ENCODE measurements at regions not wholly inside any gene's neighbourhood (a gene's known extent, or its start where the extent isn't known, plus 50 kb on each side); places are given as distances from the start of the nearest gene placed in this dataset.

DNA sequence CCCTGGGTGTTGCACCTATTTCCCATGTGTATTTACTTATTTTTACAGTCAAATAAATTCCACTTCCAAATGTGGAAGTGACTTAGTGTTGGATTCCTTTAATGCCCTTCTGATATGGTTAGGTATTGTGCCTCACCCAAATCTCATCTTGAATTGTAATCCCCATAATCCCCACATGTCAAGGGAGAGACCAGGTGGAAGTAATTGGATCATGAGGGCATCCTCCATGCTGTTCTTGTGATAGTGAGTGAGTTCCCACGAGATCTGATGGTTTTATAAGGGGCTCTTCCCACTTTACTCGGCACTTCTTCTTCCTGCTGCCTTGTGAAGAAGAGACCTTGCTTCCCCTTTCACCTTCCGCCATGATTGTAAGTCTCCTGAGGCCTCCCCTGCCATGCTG lies 136.9 kb downstream of the SNX10 start:
- TF ChIP-seq, protein P1, sequence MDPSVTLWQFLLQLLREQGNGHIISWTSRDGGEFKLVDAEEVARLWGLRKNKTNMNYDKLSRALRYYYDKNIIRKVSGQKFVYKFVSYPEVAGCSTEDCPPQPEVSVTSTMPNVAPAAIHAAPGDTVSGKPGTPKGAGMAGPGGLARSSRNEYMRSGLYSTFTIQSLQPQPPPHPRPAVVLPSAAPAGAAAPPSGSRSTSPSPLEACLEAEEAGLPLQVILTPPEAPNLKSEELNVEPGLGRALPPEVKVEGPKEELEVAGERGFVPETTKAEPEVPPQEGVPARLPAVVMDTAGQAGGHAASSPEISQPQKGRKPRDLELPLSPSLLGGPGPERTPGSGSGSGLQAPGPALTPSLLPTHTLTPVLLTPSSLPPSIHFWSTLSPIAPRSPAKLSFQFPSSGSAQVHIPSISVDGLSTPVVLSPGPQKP (IDR thresholded peaks at IDR 0.05; ENCODE audit: low read depth, low read length): no peak
- TF ChIP-seq POLR2A (IDR thresholded peaks at IDR 0.05; ENCODE audit: low read depth, low read length) (no peak), FOS (IDR thresholded peaks at IDR 0.05; ENCODE audit: borderline replicate concordance, extremely low read depth, insufficient read length) (no peak), BRCA1 (IDR thresholded peaks at IDR 0.05; ENCODE audit: low read depth, low read length) (no peak), CEBPB (IDR thresholded peaks at IDR 0.05; ENCODE audit: borderline replicate concordance in 1 of 2, low read depth in 2 of 2, low read length in 2 of 2) (no peak), SREBF2 (IDR thresholded peaks at IDR 0.05; ENCODE audit: low read length) (no peak), POLR2AphosphoS5 (IDR thresholded peaks at IDR 0.05; ENCODE audit: low read length) (no peak)
- TF ChIP-seq, protein P2, sequence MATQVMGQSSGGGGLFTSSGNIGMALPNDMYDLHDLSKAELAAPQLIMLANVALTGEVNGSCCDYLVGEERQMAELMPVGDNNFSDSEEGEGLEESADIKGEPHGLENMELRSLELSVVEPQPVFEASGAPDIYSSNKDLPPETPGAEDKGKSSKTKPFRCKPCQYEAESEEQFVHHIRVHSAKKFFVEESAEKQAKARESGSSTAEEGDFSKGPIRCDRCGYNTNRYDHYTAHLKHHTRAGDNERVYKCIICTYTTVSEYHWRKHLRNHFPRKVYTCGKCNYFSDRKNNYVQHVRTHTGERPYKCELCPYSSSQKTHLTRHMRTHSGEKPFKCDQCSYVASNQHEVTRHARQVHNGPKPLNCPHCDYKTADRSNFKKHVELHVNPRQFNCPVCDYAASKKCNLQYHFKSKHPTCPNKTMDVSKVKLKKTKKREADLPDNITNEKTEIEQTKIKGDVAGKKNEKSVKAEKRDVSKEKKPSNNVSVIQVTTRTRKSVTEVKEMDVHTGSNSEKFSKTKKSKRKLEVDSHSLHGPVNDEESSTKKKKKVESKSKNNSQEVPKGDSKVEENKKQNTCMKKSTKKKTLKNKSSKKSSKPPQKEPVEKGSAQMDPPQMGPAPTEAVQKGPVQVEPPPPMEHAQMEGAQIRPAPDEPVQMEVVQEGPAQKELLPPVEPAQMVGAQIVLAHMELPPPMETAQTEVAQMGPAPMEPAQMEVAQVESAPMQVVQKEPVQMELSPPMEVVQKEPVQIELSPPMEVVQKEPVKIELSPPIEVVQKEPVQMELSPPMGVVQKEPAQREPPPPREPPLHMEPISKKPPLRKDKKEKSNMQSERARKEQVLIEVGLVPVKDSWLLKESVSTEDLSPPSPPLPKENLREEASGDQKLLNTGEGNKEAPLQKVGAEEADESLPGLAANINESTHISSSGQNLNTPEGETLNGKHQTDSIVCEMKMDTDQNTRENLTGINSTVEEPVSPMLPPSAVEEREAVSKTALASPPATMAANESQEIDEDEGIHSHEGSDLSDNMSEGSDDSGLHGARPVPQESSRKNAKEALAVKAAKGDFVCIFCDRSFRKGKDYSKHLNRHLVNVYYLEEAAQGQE (IDR thresholded peaks at IDR 0.05; ENCODE audit: low read depth, low read length): no peak
- TF ChIP-seq, protein P3, sequence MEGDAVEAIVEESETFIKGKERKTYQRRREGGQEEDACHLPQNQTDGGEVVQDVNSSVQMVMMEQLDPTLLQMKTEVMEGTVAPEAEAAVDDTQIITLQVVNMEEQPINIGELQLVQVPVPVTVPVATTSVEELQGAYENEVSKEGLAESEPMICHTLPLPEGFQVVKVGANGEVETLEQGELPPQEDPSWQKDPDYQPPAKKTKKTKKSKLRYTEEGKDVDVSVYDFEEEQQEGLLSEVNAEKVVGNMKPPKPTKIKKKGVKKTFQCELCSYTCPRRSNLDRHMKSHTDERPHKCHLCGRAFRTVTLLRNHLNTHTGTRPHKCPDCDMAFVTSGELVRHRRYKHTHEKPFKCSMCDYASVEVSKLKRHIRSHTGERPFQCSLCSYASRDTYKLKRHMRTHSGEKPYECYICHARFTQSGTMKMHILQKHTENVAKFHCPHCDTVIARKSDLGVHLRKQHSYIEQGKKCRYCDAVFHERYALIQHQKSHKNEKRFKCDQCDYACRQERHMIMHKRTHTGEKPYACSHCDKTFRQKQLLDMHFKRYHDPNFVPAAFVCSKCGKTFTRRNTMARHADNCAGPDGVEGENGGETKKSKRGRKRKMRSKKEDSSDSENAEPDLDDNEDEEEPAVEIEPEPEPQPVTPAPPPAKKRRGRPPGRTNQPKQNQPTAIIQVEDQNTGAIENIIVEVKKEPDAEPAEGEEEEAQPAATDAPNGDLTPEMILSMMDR (IDR thresholded peaks at IDR 0.05 in 2 of 3, conservative IDR thresholded peaks at IDR 0.05 in 1 of 3; ENCODE audit: control insufficient read depth in 2 of 3, extremely low read depth in 1 of 3, insufficient read depth in 1 of 3, low read depth in 3 of 3, low read length in 3 of 3): no peak
- TF ChIP-seq, protein P4, sequence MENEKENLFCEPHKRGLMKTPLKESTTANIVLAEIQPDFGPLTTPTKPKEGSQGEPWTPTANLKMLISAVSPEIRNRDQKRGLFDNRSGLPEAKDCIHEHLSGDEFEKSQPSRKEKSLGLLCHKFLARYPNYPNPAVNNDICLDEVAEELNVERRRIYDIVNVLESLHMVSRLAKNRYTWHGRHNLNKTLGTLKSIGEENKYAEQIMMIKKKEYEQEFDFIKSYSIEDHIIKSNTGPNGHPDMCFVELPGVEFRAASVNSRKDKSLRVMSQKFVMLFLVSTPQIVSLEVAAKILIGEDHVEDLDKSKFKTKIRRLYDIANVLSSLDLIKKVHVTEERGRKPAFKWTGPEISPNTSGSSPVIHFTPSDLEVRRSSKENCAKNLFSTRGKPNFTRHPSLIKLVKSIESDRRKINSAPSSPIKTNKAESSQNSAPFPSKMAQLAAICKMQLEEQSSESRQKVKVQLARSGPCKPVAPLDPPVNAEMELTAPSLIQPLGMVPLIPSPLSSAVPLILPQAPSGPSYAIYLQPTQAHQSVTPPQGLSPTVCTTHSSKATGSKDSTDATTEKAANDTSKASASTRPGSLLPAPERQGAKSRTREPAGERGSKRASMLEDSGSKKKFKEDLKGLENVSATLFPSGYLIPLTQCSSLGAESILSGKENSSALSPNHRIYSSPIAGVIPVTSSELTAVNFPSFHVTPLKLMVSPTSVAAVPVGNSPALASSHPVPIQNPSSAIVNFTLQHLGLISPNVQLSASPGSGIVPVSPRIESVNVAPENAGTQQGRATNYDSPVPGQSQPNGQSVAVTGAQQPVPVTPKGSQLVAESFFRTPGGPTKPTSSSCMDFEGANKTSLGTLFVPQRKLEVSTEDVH (IDR thresholded peaks at IDR 0.05; ENCODE audit: low read depth, partially characterized antibody): no peak

Measured in GM12878 (cell line).